Transverse colon (tissue), 4 donors: ENCODE measurements at regions not wholly inside any gene's neighbourhood (a gene's known extent, or its start where the extent isn't known, plus 50 kb on each side); places are given as distances from the start of the nearest gene placed in this dataset.

Source experiments
- DNase-seq: peaks from one replicate; pipeline ENCODE4 v3.0.0-alpha.2; 2019
- H3K27ac ChIP-seq, 4 donors: fragments of 200-600 bp; sonication (generic); 2 replicates each; pipeline ENCODE4 v1.5.1; 2016 to 2018; ENCODE audit warnings: inconsistent platforms in 4 of 4
- H3K27me3 ChIP-seq: fragments of 200-600 bp; sonication (generic); 2 replicates; pipeline ENCODE4 v1.5.1; 2017; ENCODE audit warnings: inconsistent platforms
- H3K36me3 ChIP-seq, 4 donors: fragments of 200-600 bp; sonication (generic); 2 replicates each; pipeline ENCODE4 v1.5.1; 2017 to 2019; ENCODE audit warnings: inconsistent platforms in 4 of 4
- H3K4me1 ChIP-seq, 4 donors: fragments of 200-600 bp; sonication (generic); 2 replicates each; pipeline ENCODE4 v1.5.1; 2017 to 2020; ENCODE audit warnings: inconsistent platforms in 4 of 4
- H3K4me3 ChIP-seq, 4 donors: fragments of 200-600 bp; sonication (generic); 1 replicate in 1 of 4; 2 replicates in 3 of 4; pipeline versions ENCODE4 v1.5.1 to v1.6.1; 2017 to 2019; ENCODE audit warnings: inconsistent platforms in 4 of 4
- H3K9me3 ChIP-seq, 2 donors: fragments of 200-600 bp; sonication (generic); 2 replicates each; pipeline ENCODE4 v1.5.1; 2017 to 2019; ENCODE audit warnings: inconsistent platforms in 2 of 2
- CTCF ChIP-seq, 5 experiments: fragments of 200-600 bp in 3 of 5; fragments of 450-650 bp in 2 of 5; sonication (generic) in 3 of 5; IDR thresholded peaks; 1 replicate in 2 of 5; 2 replicates in 3 of 5; pipeline ENCODE4 v1.5.1; 2016 to 2017; ENCODE audit warnings: antibody characterized with exemption in 5 of 5, inconsistent platforms in 3 of 5, mild to moderate bottlenecking in 2 of 5, moderate library complexity in 1 of 5
- EP300 ChIP-seq: sonication (generic); formaldehyde crosslinking; IDR thresholded peaks from one replicate; pipeline ENCODE4 v1.6.1; 2017; ENCODE audit warnings: antibody characterized with exemption, low read depth
- POLR2A ChIP-seq: fragments of 450-650 bp; IDR thresholded peaks from one replicate; pipeline ENCODE4 v1.6.1; 2016; ENCODE audit warnings: antibody characterized with exemption, mild to moderate bottlenecking, moderate library complexity
- POLR2AphosphoS5 ChIP-seq, 3 donors: sonication (generic); formaldehyde crosslinking; IDR thresholded peaks; one replicate each; pipeline ENCODE4 v1.6.1; 2016; ENCODE audit warnings: antibody characterized with exemption in 3 of 3
- WGBS, 2 donors: methylation state at CpG; one replicate each; pipeline ENCODE4 v1.1.5; 2018; ENCODE audit warnings: low coverage in 1 of 2; 5-methylcytosine and 5-hydroxymethylcytosine counted together
- in situ Hi-C, 4 donors: fragments of 200-750 bp; cut with MboI; loops; one replicate each; pipeline versions ENCODE4 v1.15.0 to v1.15.1; 2017; ENCODE audit warnings: low sequenced_read_pairs in 3 of 4, low pct_ligation_motif_present in 1 of 4, low pct_unique_long_range_greater_than_20kb in 1 of 4
- intact Hi-C: fragments of 100-400 bp; cut with DNase I; formaldehyde crosslinking; loops from one replicate; pipeline ENCODE4 v1.15.1; 2023; ENCODE audit warnings: low total_unique reads

- no peaks in the 10 kb centered on the region for H3K27me3 ChIP-seq
- H3K9me3 ChIP-seq: no peaks in the 10 kb centered on the region
- H3K4me3 ChIP-seq: no peak overlapping the region
- TF ChIP-seq EP300: no peak
- no peak for TF ChIP-seq POLR2AphosphoS5 (IDR thresholded peaks at IDR 0.05)
- no peak for TF ChIP-seq POLR2A
- TF ChIP-seq CTCF (IDR thresholded peaks at IDR 0.05): no peak
- in situ Hi-C loops: no loop called here
- intact Hi-C loops: loop anchor here (5.0 kb wide), 1 partner anchor 1601 kb away; no protein-coding TSS in a partner anchor
- no peaks in the 10 kb centered on the region for H3K4me1 ChIP-seq
- no peaks in the 10 kb centered on the region for H3K36me3 ChIP-seq
- H3K27ac ChIP-seq: no peak overlapping the region
- no peak for DNase-seq
- WGBS, 2 donors: 87 to 90% methylated on average over 2 to 4 of the region's 4 CpGs
Observed at GRCh38 chr2:104568247-104568646, 285.7 kb upstream of the POU3F3 start.

GRCh38 chr2:104570259-104570658 is 283.7 kb upstream of the POU3F3 start:
- DNase-seq: no peak
- no peak overlapping the region for H3K4me3 ChIP-seq
- 72 to 94% methylated on average over 2 of the region's 2 CpGs for WGBS, 2 donors
- H3K4me1 ChIP-seq: no peaks in the 10 kb centered on the region
- TF ChIP-seq EP300 (no peak), POLR2AphosphoS5 (IDR thresholded peaks at IDR 0.05) (no peak), POLR2A (no peak), CTCF (IDR thresholded peaks at IDR 0.05) (no peak)
- no peaks in the 10 kb centered on the region for H3K9me3 ChIP-seq
- in situ Hi-C loops: no loop called here
- intact Hi-C loops: no loop called here
- no peak overlapping the region for H3K27ac ChIP-seq
- no peaks in the 10 kb centered on the region for H3K36me3 ChIP-seq
- H3K27me3 ChIP-seq: no peaks in the 10 kb centered on the region

DNA sequence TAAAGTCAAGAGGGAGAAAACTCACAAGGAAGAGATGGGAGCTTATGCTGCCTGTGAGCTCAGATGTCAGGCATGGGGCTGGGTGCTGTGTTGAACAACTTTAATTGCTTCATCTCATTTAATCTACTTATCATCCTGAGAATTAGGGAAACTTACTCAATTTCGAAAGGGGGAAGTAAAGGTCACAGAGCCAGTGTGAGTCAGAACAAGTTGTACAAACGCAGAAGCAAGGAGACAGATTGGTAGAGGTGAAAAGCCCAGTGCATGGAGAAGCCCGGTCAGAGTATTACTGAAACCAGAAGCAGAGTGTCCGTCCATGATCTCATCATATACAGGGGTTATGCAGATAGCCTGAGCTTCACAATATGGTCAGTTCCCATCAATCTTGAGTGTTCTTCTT is 281.1 kb upstream of the POU3F3 start:
- TF ChIP-seq POLR2A: no peak
- no peak for TF ChIP-seq CTCF (IDR thresholded peaks at IDR 0.05)
- TF ChIP-seq POLR2AphosphoS5 (IDR thresholded peaks at IDR 0.05): no peak
- no peak for TF ChIP-seq EP300
- no peaks in the 10 kb centered on the region for H3K27me3 ChIP-seq
- H3K36me3 ChIP-seq: no peaks in the 10 kb centered on the region
- in situ Hi-C loops (no loop called here), intact Hi-C loops (no loop called here)
- no peak for DNase-seq
- no peaks in the 10 kb centered on the region for H3K4me1 ChIP-seq
- H3K27ac ChIP-seq: no peak overlapping the region
- H3K4me3 ChIP-seq: no peak overlapping the region
- WGBS, 2 donors: 56 to 64% methylated on average over 4 of the region's 4 CpGs
- H3K9me3 ChIP-seq: no peaks in the 10 kb centered on the region

DNA sequence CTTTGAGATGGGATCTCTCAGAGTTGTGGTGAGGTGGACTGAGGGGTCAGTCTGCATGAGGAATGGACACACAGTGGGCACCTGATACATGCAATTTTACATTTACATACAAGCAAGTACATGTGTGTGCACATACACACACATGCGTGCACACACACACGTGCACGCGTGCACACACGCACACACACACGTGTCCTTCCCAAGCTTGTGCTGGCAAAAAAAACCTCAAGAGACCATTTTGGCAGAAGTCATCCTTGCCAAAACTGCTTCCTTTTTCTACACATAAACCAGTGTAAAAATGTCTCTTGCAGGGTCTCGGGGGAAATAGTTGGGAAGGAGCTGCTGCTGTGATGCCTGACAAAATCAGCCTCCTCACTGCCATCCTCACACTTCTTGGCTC is 279.5 kb upstream of the POU3F3 start:
- Histone ChIP-seq H3K27me3 (no peaks in the 10 kb centered on the region), H3K4me1 (no peaks in the 10 kb centered on the region), H3K27ac (no peak overlapping the region), H3K9me3 (no peaks in the 10 kb centered on the region), H3K4me3 (no peak overlapping the region), H3K36me3 (no peaks in the 10 kb centered on the region)
- 80 to 88% methylated on average over 1 to 7 of the region's 7 CpGs for WGBS, 2 donors
- intact Hi-C loops (no loop called here), in situ Hi-C loops (no loop called here)
- TF ChIP-seq POLR2AphosphoS5 (IDR thresholded peaks at IDR 0.05) (no peak), POLR2A (no peak), CTCF (IDR thresholded peaks at IDR 0.05) (no peak), EP300 (no peak)
- DNase-seq: no peak
